HG02623 (cell line): ENCODE measurements at regions not wholly inside any gene's neighbourhood (a gene's known extent, or its start where the extent isn't known, plus 50 kb on each side); places are given as distances from the start of the nearest gene placed in this dataset.
"Not testable (repeated sequence)": the region's sequence is repeated elsewhere in the genome, so short reads cannot be mapped to it uniquely, and the experiment has no call there.

ENCODE experiments used
- ATAC-seq: cut with Tn5 transposase; IDR thresholded peaks from one replicate; pipeline ENCODE4 v1.9.1; 2021; ENCODE audit warnings: moderate library complexity; ENCODE audit not compliant: unreplicated experiment

- no peak for ATAC-seq
Observed at GRCh38 chr13:108082481-108082880, 132.9 kb downstream of the LIG4 start.

GRCh38 chr13:108077284-108077683, 138.1 kb downstream of the LIG4 start:
- no peak for ATAC-seq

- ATAC-seq: not testable (repeated sequence)
Observed at GRCh38 chr13:108074429-108074828, 140.9 kb downstream of the LIG4 start.

- no peak for ATAC-seq
Observed at GRCh38 chr13:108070925-108071324, 144.4 kb downstream of the LIG4 start.

GRCh38 chr13:108070491-108070890, 144.8 kb downstream of the LIG4 start:
- ATAC-seq: no peak

- ATAC-seq: no peak
Observed at GRCh38 chr13:108069521-108070210, 145.7 kb downstream of the LIG4 start.

- not testable (repeated sequence) for ATAC-seq
Observed at GRCh38 chr13:108064372-108064771, 151.0 kb downstream of the LIG4 start.

GRCh38 chr13:108060111-108060510, 155.2 kb downstream of the LIG4 start:
- no peak for ATAC-seq

- no peak for ATAC-seq
Observed at GRCh38 chr13:108056278-108056677, 159.1 kb downstream of the LIG4 start.

GRCh38 chr13:108049211-108049610, 166.1 kb downstream of the LIG4 start:
- no peak for ATAC-seq

- ATAC-seq: no peak
Observed at GRCh38 chr13:108044954-108045353, 170.4 kb downstream of the LIG4 start.

- ATAC-seq: not testable (repeated sequence)
Observed at GRCh38 chr13:108042866-108043265, 172.5 kb downstream of the LIG4 start.

GRCh38 chr13:108037348-108037747, 178.0 kb downstream of the LIG4 start:
- no peak for ATAC-seq

GRCh38 chr13:108036411-108036932, 178.9 kb downstream of the LIG4 start:
- no peak for ATAC-seq

GRCh38 chr13:108034909-108035410, 180.4 kb downstream of the LIG4 start:
- no peak for ATAC-seq

- no peak for ATAC-seq
Observed at GRCh38 chr13:108033800-108034707, 181.3 kb downstream of the LIG4 start.

- ATAC-seq: no peak
Observed at GRCh38 chr13:108031865-108032264, 183.5 kb downstream of the LIG4 start.

- no peak for ATAC-seq
Observed at GRCh38 chr13:108030769-108031168, 184.6 kb downstream of the LIG4 start.

GRCh38 chr13:108026680-108027410, 188.5 kb downstream of the LIG4 start:
- no peak for ATAC-seq

GRCh38 chr13:108020027-108020426, 195.3 kb downstream of the LIG4 start:
- ATAC-seq: no peak

- ATAC-seq: no peak
Observed at GRCh38 chr13:108018371-108018870, 196.9 kb downstream of the LIG4 start.
